HG03103 (cell line): ENCODE measurements at regions not wholly inside any gene's neighbourhood (a gene's known extent, or its start where the extent isn't known, plus 50 kb on each side); places are given as distances from the start of the nearest gene placed in this dataset.

Experiments used
- ATAC-seq: cut with Tn5 transposase; IDR thresholded peaks from one replicate; pipeline ENCODE4 v1.9.1; 2021; ENCODE audit warnings: low read depth; ENCODE audit not compliant: unreplicated experiment

GRCh38 chr5:98679963-98680362 lies 93.5 kb upstream of the RGMB start:
- no peak for ATAC-seq

GRCh38 chr5:98690002-98690401 lies 83.5 kb upstream of the RGMB start:
- no peak for ATAC-seq

GRCh38 chr5:98694902-98695301 lies 78.6 kb upstream of the RGMB start:
- ATAC-seq, result no peak

- ATAC-seq, result no peak
Measured at GRCh38 chr5:98698359-98698758, 75.1 kb upstream of the RGMB start.

GRCh38 chr5:98700730-98701129 lies 72.7 kb upstream of the RGMB start:
- ATAC-seq, result no peak

- no peak for ATAC-seq
Measured at GRCh38 chr5:98705841-98706240, 67.6 kb upstream of the RGMB start.

- ATAC-seq, result no peak
Measured at GRCh38 chr5:98709681-98710080, 63.8 kb upstream of the RGMB start.

GRCh38 chr5:98713027-98713426 lies 60.4 kb upstream of the RGMB start:
- ATAC-seq, result no peak

- no peak for ATAC-seq
Measured at GRCh38 chr5:98713856-98714255, 59.6 kb upstream of the RGMB start.

GRCh38 chr5:98714710-98715288 lies 58.7 kb upstream of the RGMB start:
- ATAC-seq, result no peak

GRCh38 chr5:98721231-98721928 lies 52.1 kb upstream of the RGMB start:
- no peak for ATAC-seq

- no peak for ATAC-seq
Measured at GRCh38 chr5:98722188-98722587, 51.3 kb upstream of the RGMB start.

- no peak for ATAC-seq
Measured at GRCh38 chr5:98723061-98723460, 50.4 kb upstream of the RGMB start.
